ENCODE measurements at regions not wholly inside any gene's neighbourhood (a gene's known extent, or its start where the extent isn't known, plus 50 kb on each side); places are given as distances from the start of the nearest gene placed in this dataset.
"Not testable (repeated sequence)": the region's sequence is repeated elsewhere in the genome, so short reads cannot be mapped to it uniquely, and the experiment has no call there.

DNA sequence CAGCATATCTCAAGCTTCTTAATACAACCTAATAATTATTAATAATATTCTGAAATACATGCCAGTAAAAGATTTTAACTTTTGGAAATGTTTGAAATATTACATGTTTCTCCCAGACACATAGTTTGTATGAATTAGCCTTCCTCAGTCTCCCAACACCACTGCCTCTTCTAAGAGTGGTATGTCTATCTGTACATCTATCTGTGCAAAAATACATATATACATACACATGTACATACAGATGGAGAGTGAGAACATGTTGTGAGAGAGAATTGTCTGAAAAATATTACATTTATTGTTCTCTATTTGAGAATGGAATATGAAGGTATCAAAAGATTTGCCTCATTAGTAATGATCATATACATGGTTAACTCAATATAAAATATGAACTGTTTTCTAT, 1567.2 kb upstream of the PRR20A start:
- DNase-seq (ENCODE audit: low read depth): no peak
- TF ChIP-seq, protein P1, sequence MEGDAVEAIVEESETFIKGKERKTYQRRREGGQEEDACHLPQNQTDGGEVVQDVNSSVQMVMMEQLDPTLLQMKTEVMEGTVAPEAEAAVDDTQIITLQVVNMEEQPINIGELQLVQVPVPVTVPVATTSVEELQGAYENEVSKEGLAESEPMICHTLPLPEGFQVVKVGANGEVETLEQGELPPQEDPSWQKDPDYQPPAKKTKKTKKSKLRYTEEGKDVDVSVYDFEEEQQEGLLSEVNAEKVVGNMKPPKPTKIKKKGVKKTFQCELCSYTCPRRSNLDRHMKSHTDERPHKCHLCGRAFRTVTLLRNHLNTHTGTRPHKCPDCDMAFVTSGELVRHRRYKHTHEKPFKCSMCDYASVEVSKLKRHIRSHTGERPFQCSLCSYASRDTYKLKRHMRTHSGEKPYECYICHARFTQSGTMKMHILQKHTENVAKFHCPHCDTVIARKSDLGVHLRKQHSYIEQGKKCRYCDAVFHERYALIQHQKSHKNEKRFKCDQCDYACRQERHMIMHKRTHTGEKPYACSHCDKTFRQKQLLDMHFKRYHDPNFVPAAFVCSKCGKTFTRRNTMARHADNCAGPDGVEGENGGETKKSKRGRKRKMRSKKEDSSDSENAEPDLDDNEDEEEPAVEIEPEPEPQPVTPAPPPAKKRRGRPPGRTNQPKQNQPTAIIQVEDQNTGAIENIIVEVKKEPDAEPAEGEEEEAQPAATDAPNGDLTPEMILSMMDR (IDR thresholded peaks at IDR 0.05; ENCODE audit: low read depth, low read length, missing control alignments): no peak
- H3K4me3 ChIP-seq (ENCODE audit: low read depth, low read length): no peak overlapping the region
- in situ Hi-C loops (cut with HindIII; ENCODE audit: low sequenced_read_pairs): no loop called here

DNA sequence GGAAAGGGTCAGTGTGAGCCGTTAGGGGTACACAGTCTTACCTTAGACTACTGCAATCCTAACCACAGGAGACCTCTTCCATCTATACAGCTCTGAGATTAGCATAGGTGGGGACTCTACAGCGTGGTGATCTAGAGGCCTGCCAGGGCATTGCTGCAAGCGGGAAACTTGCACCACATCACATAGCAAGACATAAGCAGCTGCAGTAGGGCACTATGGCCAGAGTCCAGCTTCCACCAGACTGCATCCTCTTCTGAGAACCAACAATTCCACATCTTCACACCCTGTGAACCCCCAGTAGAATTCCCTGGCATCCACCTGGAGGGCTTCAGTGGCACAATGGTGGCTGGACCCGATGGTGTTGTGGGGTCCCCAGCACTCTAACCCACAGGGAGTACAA, 1564.3 kb upstream of the PRR20A start:
- in situ Hi-C loops (cut with HindIII; ENCODE audit: low sequenced_read_pairs): no loop called here
- no peak overlapping the region for H3K4me3 ChIP-seq (ENCODE audit: low read depth, low read length)
- TF ChIP-seq, protein P1 (IDR thresholded peaks at IDR 0.05; ENCODE audit: low read depth, low read length, missing control alignments): no peak
- DNase-seq (ENCODE audit: low read depth): no peak

DNA sequence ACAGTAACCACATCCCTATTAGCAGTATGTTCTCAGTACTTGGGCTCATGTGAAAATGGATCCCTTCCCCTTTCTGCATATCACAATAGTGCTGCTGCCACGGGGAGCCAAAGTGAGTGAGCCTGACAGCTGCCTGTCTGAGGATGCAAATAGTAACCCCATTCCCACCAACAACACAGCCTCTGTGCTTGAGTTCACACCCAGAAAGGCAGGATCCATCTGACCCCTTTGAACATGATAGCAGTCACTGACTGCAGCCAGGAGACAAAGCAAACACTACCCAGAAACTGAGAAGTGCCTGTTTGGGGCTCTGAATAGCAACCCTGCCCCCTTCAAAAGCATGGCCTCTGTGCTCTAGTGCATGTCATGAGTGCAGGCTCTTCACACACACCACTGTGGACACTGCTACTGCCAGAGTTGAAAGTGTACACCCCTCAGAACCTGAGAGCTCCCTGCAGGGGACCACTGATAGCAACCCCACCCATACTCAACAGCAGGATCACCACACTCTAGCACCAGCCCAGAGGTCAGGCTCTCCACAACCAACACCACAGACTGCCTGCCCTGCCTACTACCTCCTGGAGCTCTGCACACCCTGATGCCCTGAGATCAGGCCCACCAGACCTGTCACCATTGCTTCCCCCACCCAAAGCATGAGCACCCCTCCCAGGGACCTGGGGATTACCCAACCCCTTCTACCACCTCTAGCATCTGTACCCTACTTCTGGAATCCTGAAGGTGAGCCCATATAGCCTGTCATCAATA, 1563.5 kb upstream of the PRR20A start:
- no peak overlapping the region for H3K4me3 ChIP-seq (ENCODE audit: low read depth, low read length)
- in situ Hi-C loops (cut with HindIII; ENCODE audit: low sequenced_read_pairs): no loop called here
- DNase-seq (ENCODE audit: low read depth): no peak
- TF ChIP-seq, protein P1 (IDR thresholded peaks at IDR 0.05; ENCODE audit: low read depth, low read length, missing control alignments): no peak

DNA sequence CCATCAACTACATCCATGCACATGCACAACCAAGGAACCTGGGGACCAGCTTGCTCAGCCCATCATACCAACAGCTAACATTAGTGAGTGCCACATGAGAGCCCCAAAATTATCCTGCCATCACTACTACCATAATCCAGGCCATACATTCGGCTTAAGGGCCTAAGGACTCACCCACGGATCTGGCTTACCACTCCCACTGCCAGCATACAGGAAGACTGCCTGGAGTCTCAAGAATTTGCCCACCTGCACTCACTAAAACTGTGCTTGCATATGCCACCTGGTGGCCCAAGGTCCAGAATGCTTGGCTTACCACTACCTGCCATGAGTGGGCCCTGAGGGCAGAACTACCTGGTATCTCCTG, 1562.9 kb upstream of the PRR20A start:
- in situ Hi-C loops (cut with HindIII; ENCODE audit: low sequenced_read_pairs): no loop called here
- no peak overlapping the region for H3K4me3 ChIP-seq (ENCODE audit: low read depth, low read length)
- TF ChIP-seq, protein P1 (IDR thresholded peaks at IDR 0.05; ENCODE audit: low read depth, low read length, missing control alignments): no peak
- no peak for DNase-seq (ENCODE audit: low read depth)

DNA sequence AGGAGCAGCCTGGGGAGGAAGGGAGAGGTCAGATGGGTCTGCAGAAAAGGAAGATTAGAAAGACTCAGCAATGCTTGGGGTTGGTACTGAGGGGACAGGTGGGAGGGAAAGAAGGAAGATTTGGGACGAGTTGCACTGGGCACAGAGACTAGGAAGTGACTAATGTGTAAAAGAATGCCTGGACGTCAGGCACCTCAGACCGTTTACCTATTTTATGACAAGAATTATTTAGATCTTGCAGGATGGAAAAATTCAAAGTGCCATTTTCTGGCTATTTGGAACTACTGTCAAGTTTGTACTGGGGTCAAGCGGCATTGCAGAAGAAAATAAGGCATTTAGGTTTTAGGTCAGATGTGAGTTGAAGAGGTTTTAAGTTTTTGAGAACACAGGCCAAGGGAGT, 1558.4 kb upstream of the PRR20A start:
- DNase-seq (ENCODE audit: low read depth): not testable (repeated sequence)

DNA sequence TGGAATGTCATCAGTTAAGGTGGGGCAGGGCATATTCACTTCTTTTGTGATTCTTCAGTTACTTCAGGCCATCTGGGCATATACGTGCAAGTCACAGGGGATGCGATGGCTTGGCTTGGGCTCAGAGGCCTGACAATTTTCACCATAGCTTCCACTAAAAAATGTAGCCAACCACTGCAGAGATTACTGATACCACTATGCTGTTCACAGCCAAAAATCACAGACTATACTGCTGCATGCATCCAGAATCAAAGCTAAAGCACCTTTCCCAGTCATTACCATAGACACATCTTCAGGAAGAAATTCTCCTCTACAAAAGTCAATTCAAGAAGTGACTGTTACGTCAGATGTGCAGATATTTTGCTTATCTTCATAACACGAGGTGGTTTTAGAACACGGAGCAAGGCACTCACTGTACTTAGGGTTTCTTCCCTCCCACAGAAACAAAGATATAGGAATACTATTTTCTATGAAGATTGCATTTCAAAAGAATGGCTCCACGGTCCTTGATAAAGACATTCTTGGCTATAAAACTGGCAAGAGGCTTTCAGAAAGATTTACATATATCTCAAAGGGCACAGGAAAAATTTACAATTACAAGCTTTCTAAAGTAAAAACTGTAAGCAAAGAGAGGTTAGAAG, 1556.6 kb upstream of the PRR20A start:
- TF ChIP-seq, protein P1 (IDR thresholded peaks at IDR 0.05; ENCODE audit: low read depth, low read length, missing control alignments): no peak
- DNase-seq (ENCODE audit: low read depth): no peak
- H3K4me3 ChIP-seq (ENCODE audit: low read depth, low read length): no peak overlapping the region
- in situ Hi-C loops (cut with HindIII; ENCODE audit: low sequenced_read_pairs): no loop called here

More for the DNA sequence above, 1558.4 kb upstream of the PRR20A start:
- in situ Hi-C loops (cut with HindIII; ENCODE audit: low sequenced_read_pairs); H3K4me3 ChIP-seq (ENCODE audit: low read depth, low read length): not testable (repeated sequence)

DNA sequence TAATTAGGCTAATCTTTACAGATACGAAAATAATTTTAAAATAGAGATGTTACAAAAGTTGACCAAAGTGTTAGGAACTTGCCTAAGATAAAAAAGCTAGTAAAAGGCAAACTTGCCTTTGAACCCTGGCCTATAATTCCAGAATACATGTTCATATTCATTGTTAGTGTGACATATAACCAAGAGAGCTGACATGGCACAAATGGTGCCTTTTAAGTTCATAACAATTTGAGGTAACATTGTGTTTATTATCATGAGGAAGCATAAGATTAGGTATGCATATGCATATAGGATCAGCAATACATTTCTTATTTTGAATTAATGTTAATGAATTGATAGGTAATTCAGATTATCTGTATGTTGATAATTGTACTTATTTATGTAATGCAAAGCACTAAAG, 1537.9 kb upstream of the PRR20A start:
- no peak for DNase-seq (ENCODE audit: low read depth)
- TF ChIP-seq, protein P1 (IDR thresholded peaks at IDR 0.05; ENCODE audit: low read depth, low read length, missing control alignments): no peak
- H3K4me3 ChIP-seq (ENCODE audit: low read depth, low read length): no peak overlapping the region
- in situ Hi-C loops (cut with HindIII; ENCODE audit: low sequenced_read_pairs): no loop called here
